AG09309 (cell line): ENCODE measurements at regions not wholly inside any gene's neighbourhood (a gene's known extent, or its start where the extent isn't known, plus 50 kb on each side); places are given as distances from the start of the nearest gene placed in this dataset.

Source experiments
- DNase-seq: peaks from one replicate; pipeline ENCODE4 v3.0.0-alpha.2; 2010; ENCODE audit warnings: low read depth
- H3K4me3 ChIP-seq: 2 replicates; pipeline ENCODE4 v1.5.1; 2011; ENCODE audit warnings: mild to moderate bottlenecking, low read depth, low read length, moderate library complexity; ENCODE audit not compliant: control insufficient read depth
- CTCF ChIP-seq: IDR thresholded peaks from 2 replicates; pipeline ENCODE4 v1.5.1; 2011; ENCODE audit warnings: mild to moderate bottlenecking, low read depth, low read length, inconsistent platforms; ENCODE audit not compliant: insufficient read depth, control insufficient read depth; ENCODE audit errors: missing control alignments

GRCh38 chr1:232381394-232382100 lies 248.4 kb downstream of the SIPA1L2 start:
- no peak for TF ChIP-seq CTCF
- no peak overlapping the region for H3K4me3 ChIP-seq
- no peak for DNase-seq

GRCh38 chr1:232380596-232380995 lies 249.3 kb downstream of the SIPA1L2 start:
- no peak for TF ChIP-seq CTCF
- no peak for DNase-seq
- H3K4me3 ChIP-seq = no peak overlapping the region

GRCh38 chr1:232380131-232380530 lies 249.8 kb downstream of the SIPA1L2 start:
- no peak for TF ChIP-seq CTCF
- H3K4me3 ChIP-seq = no peak overlapping the region
- DNase-seq = no peak

GRCh38 chr1:232379063-232379434 lies 250.9 kb downstream of the SIPA1L2 start:
- no peak for DNase-seq
- no peak for TF ChIP-seq CTCF
- no peak overlapping the region for H3K4me3 ChIP-seq

GRCh38 chr1:232378266-232379062 lies 251.5 kb downstream of the SIPA1L2 start:
- TF ChIP-seq CTCF = no peak
- no peak overlapping the region for H3K4me3 ChIP-seq
- no peak for DNase-seq

- DNase-seq = no peak
- no peak for TF ChIP-seq CTCF
Measured at GRCh38 chr1:232377494-232377770, 252.5 kb downstream of the SIPA1L2 start.

More at GRCh38 chr1:232377494-232377770, 252.5 kb downstream of the SIPA1L2 start:
- no peak overlapping the region for H3K4me3 ChIP-seq
